GM19438 (cell line): ENCODE measurements at regions not wholly inside any gene's neighbourhood (a gene's known extent, or its start where the extent isn't known, plus 50 kb on each side); places are given as distances from the start of the nearest gene placed in this dataset.

ENCODE experiments used
- ATAC-seq: cut with Tn5 transposase; IDR thresholded peaks from one replicate; pipeline ENCODE4 v1.9.1; 2021; ENCODE audit warnings: low read depth; ENCODE audit not compliant: unreplicated experiment

DNA sequence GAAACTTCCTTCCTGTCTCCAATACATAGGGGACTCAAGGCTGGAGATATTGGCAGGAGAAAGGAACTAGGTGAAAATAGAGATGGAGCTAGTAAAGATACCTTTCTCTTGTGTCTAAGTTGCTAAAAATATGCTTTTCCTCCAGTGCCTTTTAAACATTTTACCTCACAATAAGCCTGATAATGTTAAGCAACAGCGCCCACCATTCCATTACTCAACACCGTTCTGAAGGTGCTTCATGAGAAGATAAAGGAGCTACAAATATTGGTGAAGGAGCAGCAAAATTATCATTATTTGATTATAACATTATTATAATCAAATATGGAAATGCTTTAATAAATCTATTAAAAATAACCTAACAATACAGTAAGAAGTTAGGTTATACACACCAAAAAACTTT is 83.6 kb upstream of the BARX2 start:
- no peak for ATAC-seq

DNA sequence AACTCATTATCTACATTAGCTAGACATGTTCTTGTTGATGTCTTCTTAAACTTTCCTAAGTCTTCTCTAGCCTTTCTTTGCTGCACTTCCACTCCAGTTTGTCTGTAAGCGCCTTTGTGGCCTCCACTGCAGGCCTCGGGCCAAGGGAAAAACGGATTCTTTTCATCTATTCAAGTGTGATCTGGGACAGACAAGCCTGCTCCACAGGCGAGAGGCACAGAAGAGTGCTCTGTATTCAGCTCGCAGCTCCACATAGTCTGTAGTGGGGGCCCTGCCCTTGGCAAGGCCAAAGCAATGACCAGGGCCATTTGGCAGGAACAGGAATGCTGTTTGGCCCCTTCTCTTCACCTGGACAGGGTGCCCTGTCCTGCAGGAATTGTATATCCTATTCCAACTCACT is 84.1 kb upstream of the BARX2 start:
- ATAC-seq: no peak

DNA sequence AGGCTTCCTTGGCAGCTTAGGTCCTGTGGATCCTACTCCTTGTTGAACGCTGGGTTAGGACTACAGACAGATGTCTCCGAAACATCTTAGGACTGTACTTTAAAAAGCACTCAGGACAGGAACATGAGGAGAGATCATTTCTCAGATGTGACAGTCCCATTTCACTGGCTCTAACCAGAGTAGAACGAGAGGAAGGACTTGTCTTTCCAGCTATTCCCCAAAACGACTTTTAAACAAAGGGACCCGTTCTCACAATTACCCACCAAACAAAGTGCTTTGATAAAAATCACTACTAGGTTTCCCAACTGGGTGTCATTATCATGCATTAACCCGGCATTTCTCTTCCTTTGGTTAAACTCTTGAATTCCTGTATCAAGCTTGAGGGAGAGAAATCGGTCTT is 84.7 kb upstream of the BARX2 start:
- ATAC-seq: no peak

DNA sequence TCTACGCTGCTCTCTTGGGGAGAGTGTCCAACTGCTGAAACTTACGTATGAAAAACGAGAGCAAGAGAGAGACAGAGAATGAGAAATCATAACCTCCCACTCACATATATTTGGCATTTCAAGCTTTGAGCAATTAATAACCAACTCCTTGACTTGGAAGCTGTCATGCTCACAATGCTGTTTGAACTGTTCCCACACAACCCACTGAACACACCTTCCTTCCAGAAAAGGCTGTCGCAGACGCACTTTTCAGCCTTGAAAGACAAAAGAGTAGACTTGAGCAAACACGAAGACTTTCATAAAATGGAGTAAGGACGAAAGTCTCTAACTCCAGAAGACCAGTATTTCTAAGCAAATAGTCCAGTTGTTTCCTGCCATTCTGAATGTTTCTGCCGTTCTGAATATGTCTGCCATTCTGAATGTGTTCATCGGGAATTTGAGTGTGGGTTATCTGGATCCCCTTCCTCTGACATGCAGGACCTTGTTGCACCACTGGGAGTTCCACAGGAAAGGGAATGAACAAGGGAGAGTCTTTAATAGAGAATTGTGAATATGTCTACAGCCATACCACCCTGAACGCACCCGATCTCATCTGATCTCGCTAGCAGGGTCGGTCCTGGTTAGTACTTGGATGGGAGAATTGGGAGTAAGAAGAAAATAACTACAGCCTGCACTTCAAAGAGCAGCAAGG is 86.2 kb upstream of the BARX2 start:
- ATAC-seq: no peak

- ATAC-seq: no peak
Observed at GRCh38 chr11:129287920-129288319, 87.7 kb upstream of the BARX2 start.

DNA sequence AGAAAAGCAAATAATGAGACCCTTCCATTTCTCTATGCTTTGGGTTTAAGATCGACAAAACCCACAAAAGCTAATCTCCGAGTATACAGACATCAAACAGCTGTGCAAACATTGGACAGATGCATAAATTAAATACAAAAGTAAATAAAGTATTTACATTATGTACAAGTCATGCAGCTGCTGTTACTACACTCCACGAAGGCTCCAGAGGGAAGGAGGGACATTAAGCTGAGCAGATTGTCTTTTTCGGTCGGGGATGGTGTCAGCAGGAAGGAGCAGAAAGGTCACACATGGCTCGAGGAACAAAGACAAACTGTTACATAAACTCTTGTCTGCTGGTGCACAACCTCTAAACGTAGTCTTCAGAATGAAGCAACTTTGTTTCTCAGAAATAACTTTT is 88.8 kb upstream of the BARX2 start:
- no peak for ATAC-seq

DNA sequence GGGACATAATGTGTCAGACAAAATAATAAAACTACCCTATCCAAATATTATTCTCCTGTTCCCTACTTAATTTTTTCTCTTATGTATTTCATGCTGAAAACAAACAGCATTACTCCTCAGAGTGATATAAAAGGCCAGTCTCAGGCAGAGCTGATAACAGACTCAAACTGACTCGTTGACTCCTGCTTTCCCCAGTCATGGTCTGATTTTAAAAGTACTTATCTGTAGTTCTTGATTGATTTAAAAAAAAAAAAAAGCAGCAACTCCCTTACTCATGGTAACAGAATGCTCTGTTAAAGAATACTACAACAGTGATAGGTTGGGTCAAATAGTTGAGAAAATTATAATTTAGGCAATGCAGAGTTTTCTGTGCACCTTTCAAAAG is 90.3 kb upstream of the BARX2 start:
- no peak for ATAC-seq

- ATAC-seq: no peak
Observed at GRCh38 chr11:129283141-129283540, 91.0 kb upstream of the ARHGAP32 start.

- no peak for ATAC-seq
Observed at GRCh38 chr11:129282634-129283033, 90.5 kb upstream of the ARHGAP32 start.

GRCh38 chr11:129281471-129282415 is 89.6 kb upstream of the ARHGAP32 start:
- no peak for ATAC-seq

DNA sequence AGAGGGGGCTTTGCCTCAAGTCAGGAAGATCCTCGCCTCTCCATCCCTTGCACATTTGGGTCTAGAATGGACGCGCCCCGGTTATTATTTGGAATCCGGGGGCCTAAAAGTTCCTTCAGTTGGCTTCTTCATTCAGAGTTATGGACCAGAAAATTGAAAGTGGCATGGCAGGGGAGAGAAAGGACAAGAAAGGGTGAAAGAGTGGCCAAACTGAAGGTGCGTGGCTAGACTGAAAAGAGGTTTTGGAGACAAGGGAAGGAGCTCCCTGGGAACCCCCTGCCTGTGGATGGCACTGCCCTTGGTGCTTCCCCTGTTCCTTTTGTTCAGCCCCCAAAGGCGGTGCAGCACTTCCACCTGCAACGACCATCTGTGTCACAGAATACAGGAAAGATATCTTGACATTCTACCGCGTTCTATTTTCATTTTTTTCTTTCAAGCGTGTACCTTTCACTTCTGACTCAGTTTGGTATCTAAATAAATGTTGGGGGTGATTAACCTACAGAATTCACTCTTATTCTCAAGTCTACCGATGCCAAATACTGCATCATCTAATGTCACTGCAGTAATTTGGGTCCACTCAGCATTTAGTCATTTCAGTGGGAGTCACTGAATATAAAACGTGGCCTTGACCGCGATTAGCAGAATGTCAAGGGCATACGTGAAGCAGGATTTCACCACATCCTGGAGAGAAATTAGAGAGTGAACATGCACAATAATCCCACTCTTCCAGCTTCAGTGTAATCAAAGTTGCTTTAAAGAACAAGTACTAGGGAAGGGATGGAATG is 88.1 kb upstream of the ARHGAP32 start:
- ATAC-seq: no peak

GRCh38 chr11:129279326-129280026 is 87.4 kb upstream of the ARHGAP32 start:
- ATAC-seq: peak; percentile 71

GRCh38 chr11:129278586-129279319 is 86.6 kb upstream of the ARHGAP32 start:
- ATAC-seq: peak; percentile 43

DNA sequence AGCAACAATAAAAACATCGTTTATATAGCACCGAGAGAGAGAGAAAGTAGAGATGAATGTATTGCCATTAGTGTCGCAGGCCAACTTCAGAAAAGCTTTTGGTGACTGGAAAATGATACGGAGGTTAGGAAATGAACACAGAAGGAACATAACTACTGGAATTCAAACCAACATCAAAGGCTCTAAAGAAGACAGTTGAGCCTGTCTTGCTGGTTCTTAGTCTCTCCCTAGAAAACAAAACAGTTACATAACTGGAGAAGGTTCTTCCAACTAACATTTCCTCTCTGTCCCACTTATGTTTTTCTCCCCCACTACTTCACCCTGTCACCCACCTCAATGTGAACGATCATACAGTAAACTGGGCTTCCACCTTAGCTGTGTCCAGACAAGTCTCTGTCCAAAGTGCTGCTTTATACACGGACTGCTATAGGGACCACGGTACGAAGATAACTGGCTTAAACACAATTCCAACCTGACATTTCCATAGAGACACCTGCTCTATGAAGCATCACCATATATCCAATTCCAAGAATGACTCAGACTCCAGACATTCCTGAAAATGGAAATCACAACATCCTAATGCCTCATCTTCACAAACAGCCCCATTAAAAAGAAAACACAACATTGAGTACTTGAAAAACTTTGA is 85.2 kb upstream of the ARHGAP32 start:
- ATAC-seq: no peak

GRCh38 chr11:129275828-129276227 is 83.7 kb upstream of the ARHGAP32 start:
- ATAC-seq: no peak

DNA sequence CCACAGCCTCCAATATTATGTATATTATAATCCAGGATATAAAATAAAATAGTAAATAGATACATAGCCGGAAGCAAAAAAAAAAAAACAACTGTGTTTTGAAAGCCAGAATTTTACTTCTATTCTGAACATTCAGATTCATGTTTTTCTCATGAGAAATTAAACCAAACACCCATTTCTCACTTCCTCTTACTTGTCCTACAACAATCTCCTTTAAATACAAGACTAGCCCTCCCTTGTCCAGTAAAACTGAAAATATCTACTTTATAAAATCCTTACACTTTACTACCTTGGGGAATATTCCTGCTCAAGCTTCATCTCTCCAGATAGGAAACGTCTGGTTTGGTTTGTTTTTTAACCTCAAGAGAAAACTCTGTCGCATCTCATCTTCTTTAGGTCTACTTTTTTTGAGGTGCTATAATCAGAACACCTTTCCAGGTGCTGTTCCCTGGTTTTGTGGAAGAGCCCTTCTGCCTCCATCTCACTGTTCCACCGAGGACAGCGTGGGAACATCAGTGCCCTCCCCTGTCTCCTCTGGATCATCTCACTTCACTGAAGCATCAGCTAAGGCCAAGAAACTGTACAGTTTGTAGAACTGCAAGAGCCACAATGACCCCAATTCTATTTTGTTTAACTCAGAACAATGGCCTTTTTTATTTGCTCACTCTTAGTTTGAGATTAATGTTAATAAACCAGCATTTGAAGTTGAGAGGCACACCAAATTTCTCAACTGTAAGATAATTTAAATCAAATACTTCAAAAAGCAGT is 82.0 kb upstream of the ARHGAP32 start:
- no peak for ATAC-seq

DNA sequence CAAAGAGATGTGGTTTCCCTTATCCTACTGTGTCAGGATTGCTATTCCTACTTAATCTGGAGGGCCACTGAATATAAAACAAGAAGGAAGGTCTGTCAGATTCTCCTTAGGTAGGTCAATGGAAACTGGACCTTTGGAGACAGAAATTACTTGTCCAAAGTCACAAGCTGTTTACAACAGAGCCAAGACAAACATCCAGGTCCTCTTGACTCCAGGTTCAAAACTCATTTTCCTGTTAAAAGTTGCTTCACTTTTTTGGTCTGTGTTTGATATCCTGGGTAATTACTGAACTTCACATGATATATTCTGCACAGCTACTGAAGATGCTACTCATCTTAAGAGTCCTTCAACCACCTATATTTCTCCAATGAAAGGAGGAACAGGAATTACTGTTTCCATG is 81.2 kb upstream of the ARHGAP32 start:
- no peak for ATAC-seq

DNA sequence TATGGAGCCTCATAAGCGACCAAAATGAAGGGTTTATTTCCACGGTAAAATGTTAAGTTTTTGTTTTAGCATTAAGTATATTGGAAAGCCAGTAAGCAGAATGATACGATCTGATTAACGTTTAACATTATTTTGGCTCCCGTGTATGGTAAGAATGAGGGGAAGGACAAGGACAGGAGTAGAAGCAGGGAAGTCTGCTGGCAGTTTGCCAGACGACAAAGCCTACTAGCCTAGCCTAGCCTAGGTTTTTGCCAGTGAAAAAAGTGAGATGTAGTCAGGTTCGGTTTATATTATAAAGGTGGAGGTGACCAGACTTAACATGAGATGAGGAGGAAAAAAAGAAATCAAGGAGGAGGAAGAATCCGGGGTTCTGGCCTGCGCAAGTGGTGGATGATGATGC is 78.9 kb upstream of the ARHGAP32 start:
- no peak for ATAC-seq

- no peak for ATAC-seq
Observed at GRCh38 chr11:129270446-129270845, 78.3 kb upstream of the ARHGAP32 start.
